Esophagus mucosa (tissue), 1 donor: ENCODE measurements at regions not wholly inside any gene's neighbourhood (a gene's known extent, or its start where the extent isn't known, plus 50 kb on each side); places are given as distances from the start of the nearest gene placed in this dataset.
A peak's percentile ranks its signal among the peaks of the same experiment; 100 is the strongest.

Experiments
- ATAC-seq: fragments of 200-7000 bp; cut with Tn5 transposase; one replicate; pipeline ENCODE4 v1.9.1; 2020
- donor health status: DM: yes; HTN: yes; CAD: no.

DNA sequence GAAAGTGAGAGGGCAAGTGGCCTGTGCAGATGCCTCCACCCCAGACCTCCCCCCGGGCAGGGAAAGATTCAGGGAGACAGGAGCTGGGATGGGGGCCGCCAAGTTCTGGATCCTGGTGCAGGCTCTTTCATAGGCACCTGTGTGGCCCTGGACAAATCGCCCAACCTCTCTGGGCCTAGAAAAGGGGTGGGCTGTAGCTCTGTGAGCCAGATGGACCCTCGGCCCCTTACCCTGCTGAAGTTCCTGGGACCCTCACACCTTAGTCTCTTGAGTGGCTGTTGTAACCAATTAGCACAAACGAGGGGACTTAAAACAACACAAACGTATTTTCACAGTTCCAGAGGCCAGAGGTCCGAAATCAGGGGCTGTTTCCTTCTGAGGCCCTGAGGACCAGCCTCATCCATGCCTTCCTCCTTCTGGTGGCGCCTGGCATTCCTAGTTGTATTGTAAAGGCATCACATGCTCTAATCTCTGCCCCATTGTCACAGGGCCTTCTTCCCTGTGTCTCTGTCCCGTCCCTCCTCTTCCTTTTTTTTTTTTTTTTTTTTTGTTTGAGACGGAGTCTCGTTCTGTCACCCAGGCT lies 352.6 kb downstream of the SEC14L1 start:
- no peak for ATAC-seq

- no peak for ATAC-seq
These were observed 353.3 kb downstream of the SEC14L1 start for GRCh38 chr17:77493901-77494663.

DNA sequence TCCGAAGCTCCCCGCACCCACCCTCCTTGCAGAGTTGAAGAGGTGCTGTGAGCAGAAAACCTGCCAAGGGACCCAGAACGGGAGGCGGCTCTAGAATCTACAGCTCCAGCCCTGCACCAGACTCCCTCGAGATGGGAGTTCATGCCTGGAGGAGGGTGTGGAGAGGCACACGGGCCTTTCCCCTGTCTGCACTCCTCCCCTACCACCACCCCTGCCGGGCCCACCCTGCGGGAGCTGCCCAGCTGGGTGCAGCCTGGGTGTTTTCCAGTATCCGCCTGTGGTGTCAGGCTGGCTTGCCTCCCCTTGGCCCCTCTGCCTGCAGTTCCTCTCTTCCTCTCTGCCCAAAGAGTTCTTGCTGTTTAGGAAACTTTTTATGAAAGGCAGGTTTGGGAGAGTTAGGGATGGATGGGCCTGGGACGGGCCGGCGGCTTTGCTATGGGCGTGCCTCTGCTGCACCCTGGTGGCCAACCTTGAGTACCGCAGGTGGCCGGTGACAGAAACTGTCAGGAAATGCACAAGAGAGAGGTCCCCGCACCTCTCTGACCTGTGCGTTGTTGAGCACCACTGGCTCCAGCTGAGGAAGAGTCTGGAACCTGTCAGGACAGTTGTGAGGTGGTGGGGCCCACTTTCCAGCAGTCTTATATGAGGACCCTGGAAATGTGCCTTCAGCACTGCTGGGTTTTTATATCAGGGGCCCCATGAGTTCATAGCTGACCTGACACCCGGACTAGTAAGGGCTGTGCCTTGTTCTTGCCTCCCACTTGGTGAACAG lies 354.1 kb downstream of the SEC14L1 start:
- peak; percentile 78 for ATAC-seq

DNA sequence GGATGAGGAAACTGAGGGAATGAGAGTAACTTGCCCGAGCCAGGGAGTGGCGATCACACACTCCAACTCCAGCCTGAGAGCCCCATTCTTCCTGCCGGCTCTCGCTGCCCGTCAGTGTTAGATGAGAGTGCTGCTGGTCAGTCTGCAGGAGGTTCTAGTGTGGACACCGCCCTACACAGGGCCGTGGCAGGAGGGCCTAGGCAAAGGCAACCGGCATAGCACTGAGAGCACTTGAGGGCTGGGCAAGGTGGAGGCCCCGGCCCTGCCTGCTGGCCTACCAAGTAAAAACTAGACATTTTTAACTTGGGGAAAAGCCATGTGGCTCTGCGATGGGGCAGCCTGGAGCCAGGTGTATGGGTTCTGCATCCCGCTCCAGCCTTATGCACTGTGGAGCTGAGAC lies 354.8 kb downstream of the SEC14L1 start:
- no peak for ATAC-seq

DNA sequence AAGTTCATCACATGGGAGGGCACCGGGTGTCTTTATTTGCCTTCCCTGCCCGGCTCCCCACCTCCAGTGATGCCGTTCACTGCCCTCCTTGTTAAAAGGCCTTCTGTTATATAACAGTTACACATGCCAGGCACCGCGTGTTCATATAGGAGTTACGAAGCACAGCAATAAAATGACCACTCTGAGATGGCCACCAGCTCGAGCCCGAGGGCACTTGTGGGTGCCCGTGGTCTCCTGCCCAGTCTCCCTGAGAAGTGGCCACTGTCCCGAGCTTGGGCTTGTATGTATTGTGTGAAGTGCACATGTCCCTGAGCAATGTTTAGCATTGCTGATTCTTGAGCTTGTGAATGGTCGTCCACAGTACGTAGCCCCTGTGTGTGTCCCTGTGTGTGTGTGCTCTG lies 355.6 kb downstream of the SEC14L1 start:
- ATAC-seq = no peak

GRCh38 chr17:77496831-77497577 lies 356.2 kb downstream of the SEC14L1 start:
- no peak for ATAC-seq

DNA sequence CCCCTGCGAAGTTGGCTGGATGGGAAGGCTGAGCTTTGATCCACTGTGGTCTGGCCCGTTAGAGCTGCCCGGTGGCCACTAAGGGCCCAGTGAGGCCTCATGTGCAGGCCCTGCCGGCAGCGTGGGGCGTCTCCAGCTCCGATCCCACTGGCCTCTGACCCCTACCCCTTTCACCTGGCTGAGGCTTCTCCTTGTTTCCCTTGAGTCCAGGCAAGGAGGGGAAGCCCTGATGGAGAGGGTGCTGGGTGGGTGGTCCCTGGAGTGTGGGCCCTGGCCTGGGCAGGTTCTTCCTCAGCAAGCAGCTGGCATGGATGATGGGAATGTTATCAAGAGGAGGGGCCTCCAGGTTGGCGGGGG lies 356.8 kb downstream of the SEC14L1 start:
- no peak for ATAC-seq

GRCh38 chr17:77498091-77498741 lies 357.4 kb downstream of the SEC14L1 start:
- ATAC-seq = no peak

GRCh38 chr17:77498791-77499698 lies 358.3 kb downstream of the SEC14L1 start:
- ATAC-seq = no peak

DNA sequence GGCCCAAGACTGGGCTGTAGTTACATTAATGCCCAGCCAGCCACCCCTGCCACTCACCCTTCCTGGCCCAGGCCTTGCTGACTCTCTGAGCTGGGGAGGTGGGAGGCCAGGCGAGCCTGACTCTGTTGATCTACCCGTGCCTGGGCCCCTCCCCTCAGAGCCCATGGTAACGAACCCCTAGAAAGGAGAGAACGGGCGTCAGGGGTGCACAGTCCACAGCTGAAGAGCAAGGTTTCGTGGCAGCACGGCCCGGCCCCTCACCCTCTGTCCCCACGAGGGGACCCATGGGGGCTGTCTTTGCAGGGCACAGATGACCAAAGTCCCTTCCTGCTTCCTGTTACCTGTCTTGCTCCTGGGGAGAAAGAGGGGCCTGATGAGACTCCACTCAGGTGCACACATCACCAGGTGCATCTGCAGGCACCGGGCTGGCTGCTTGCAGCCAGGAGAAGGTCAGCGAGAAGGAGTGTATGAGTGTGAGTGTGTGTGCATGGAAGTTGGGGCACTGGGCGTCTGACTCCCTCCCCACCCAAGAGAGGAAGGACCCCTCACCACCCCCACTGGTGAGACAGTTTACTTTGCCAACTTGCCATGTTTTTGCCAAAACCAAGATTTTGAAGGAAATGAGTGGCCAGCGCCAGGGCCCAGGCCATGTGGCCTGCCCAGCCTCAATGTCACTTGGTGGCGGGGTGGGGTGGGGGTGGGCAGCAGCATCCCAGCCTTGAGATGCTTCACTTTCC lies 359.1 kb downstream of the SEC14L1 start:
- ATAC-seq = no peak

DNA sequence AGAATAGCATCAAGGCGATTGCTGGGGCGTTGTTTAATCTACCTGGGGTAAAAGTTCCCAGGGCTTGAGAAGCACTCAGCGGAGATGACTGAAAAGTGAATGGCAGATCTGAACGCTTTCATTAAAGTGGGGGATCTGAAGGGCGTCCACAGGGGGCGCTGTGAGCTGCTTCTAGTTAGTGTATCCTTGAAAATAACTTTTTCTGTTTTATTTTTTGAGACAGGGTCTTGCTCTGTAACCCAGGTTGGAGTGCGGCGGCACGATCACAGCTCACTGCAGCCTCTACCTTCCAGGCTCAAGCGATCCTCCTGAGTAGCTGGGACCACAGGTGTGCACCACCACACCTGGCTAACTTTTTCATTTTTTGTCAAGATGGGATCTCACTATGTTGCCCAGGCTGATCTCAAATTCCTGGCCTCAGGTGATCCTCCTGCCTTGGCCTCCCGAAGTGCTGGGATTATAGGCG lies 360.4 kb downstream of the SEC14L1 start:
- ATAC-seq = no peak

GRCh38 chr17:77501751-77502625 lies 361.2 kb downstream of the SEC14L1 start:
- ATAC-seq = no peak

- no peak for ATAC-seq
These were observed 362.0 kb downstream of the SEC14L1 start for GRCh38 chr17:77502626-77503292.

GRCh38 chr17:77503293-77503655 lies 362.5 kb downstream of the SEC14L1 start:
- no peak for ATAC-seq

- ATAC-seq = no peak
These were observed 363.3 kb downstream of the SEC14L1 start for GRCh38 chr17:77503916-77504651.

DNA sequence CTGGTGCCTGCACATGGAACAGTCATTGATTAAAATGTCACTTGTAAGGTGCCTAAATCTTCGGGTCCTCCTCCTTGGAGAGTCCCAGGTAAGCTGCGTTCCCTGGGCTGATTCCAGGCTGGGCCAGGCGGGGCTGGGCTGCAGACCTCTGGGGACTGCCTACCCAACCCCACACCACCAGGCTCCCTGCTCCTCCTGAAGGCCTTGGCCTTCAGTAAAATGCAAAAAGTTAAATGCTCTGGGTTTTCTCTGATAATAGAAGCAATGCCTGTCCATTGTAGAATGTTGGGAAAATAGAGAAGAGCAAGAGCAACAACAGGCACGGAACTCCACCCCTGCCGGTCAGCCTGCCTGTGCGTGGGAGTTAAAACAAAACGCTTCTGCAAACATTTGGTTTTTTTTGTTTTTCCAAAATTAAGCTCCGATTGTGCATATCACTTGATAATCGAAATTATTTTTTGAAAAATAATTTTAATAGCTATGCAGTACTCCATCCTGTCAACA lies 363.9 kb downstream of the SEC14L1 start:
- ATAC-seq = no peak

- ATAC-seq = no peak
These were observed 364.4 kb downstream of the SEC14L1 start for GRCh38 chr17:77505181-77505639.
